C4-2B (cell line): ENCODE measurements at regions not wholly inside any gene's neighbourhood (a gene's known extent, or its start where the extent isn't known, plus 50 kb on each side); places are given as distances from the start of the nearest gene placed in this dataset.

Experiments
- H3K27ac ChIP-seq: fragments of 450-650 bp; 2 replicates; pipeline ENCODE4 v1.5.1; 2017
- ZFX ChIP-seq: fragments of 450-650 bp; IDR thresholded peaks from 2 replicates; pipeline ENCODE4 v1.6.1; 2017
- TF ChIP-seq, protein P1 (sequence below): fragments of 450-650 bp; conservative IDR thresholded peaks from 2 replicates; pipeline ENCODE4 v1.5.1; 2017; ENCODE audit warnings: mild to moderate bottlenecking

DNA sequence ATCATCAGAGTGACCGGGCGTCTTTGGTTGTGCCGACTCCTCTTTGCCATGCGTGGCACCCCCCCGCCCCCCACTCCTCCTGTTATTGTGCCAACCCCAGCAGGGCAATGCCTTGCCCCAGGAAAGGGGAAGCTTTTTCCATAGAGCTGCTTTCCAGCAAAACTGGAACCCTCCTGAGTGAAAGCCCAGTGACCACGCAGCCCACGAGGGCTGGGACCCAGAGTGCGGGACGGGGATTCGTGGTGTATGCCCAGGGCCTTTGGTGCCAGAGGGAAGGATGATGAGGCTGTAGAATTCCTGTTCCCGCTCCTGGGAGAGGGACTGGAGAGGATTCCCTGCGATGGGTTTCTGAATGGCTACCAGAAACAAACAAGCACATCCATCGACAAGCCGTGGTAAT is 116.8 kb upstream of the BACH2 start:
- no peak overlapping the region for H3K27ac ChIP-seq
- no peak for TF ChIP-seq ZFX
- TF ChIP-seq, protein P1, sequence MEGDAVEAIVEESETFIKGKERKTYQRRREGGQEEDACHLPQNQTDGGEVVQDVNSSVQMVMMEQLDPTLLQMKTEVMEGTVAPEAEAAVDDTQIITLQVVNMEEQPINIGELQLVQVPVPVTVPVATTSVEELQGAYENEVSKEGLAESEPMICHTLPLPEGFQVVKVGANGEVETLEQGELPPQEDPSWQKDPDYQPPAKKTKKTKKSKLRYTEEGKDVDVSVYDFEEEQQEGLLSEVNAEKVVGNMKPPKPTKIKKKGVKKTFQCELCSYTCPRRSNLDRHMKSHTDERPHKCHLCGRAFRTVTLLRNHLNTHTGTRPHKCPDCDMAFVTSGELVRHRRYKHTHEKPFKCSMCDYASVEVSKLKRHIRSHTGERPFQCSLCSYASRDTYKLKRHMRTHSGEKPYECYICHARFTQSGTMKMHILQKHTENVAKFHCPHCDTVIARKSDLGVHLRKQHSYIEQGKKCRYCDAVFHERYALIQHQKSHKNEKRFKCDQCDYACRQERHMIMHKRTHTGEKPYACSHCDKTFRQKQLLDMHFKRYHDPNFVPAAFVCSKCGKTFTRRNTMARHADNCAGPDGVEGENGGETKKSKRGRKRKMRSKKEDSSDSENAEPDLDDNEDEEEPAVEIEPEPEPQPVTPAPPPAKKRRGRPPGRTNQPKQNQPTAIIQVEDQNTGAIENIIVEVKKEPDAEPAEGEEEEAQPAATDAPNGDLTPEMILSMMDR, result no peak

DNA sequence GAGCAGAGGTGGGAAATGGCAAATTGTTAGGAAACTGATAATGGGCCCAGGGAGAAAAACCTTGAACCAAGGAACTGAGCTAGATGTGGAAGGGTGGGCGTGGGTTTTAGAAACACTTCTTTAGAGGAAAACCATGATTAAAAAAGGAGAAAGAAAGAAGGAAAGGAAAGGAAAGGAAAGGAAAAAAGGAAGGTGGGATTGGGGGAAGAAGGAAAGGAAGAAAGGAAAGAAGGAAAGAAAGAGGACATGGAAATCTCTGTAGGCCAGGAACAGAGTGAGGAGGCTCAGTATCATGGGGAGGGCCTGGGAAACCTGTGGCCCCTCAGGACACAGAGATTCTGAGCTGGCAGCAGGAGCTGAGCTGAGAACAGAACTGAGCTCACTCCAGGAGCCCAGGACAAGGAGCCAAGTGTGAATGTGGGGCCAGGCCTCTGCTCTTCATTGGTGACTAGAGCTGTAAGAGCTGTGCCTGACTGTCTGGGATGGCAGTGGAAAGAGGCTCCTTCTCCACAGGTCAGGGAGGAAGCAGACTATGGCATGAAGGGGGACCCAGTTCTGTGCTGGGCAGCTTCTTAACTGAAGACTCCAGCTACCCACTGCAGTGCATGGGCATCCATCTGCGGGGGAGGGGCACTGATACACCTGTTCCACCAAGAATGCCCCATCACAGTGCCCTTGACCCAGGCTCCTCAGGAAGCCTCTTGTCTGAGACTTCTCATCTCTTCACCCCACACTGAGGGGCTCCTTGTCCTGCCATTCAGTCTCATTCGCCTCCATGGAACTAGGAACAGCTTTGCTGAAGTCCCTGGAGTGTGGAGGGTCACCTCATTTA is 116.1 kb upstream of the BACH2 start:
- H3K27ac ChIP-seq, result no peak overlapping the region

DNA sequence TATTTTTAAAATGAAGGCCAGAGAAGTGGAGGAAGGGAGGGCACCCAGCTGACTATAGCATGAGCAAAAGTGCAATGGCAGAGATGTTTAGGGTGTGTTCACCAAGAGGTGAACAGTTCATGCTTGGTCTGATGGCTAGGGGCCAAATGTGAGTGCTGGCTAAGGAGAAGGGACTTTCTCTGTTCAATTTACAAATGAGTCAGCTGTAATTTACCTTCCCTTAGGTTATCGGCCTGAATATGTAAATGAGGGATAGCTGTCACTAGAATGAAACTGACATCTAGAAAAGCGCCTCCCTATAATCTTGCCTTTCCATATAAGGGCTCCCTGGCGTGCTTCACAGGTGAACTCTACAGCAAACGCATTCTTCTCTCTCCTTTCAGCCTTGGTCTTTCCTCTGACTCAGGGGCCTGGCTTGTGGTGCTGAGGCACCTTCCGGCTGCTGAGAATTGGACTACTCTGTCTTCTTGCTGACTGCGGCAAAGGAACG is 114.7 kb upstream of the BACH2 start:
- TF ChIP-seq ZFX, result no peak
- TF ChIP-seq, protein P1, result no peak
- H3K27ac ChIP-seq, result no peak overlapping the region

More for the DNA sequence above, 116.1 kb upstream of the BACH2 start:
- no peak for TF ChIP-seq ZFX
- TF ChIP-seq, protein P1, result no peak

DNA sequence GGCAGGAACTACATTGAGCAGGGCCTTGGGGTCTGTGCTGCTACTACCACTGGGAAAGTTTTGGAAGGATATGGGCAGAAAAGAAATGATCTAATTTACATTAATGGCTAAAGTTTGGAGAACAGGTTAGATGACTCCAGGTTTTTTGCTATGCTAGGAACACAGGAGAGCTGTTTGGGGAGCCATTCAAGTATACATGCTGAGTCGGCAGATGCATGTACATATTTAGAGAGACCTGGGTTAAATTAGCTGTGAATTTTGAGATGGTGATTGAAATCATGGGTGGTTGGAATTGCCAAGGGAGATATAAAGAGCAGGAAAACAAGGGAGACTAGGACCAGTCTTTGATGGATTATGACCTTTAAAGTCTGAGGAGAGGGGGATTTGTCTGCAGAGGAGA is 113.1 kb upstream of the BACH2 start:
- TF ChIP-seq, protein P1, result no peak
- TF ChIP-seq ZFX, result no peak
- no peak overlapping the region for H3K27ac ChIP-seq

DNA sequence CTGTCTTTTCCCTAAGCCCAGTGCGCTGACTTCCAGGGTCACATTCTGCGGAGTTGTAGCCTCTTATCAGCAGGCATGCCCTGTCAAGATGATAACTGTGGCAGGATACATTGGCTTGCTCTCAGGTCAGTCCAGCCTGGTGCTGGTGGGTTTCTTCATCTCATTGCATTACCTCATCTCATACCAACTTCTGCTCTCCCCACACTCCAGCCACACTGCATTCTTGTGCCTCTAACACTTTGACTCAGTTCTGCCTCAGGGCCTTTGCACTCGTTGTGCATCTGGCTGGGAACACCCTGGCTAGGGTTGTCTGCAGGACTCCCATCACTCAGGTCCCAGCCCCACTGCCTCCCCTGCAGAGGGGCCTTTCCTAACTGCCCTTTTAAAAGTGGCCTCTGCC is 110.3 kb upstream of the BACH2 start:
- TF ChIP-seq, protein P1, result no peak
- no peak for TF ChIP-seq ZFX
- H3K27ac ChIP-seq, result no peak overlapping the region

DNA sequence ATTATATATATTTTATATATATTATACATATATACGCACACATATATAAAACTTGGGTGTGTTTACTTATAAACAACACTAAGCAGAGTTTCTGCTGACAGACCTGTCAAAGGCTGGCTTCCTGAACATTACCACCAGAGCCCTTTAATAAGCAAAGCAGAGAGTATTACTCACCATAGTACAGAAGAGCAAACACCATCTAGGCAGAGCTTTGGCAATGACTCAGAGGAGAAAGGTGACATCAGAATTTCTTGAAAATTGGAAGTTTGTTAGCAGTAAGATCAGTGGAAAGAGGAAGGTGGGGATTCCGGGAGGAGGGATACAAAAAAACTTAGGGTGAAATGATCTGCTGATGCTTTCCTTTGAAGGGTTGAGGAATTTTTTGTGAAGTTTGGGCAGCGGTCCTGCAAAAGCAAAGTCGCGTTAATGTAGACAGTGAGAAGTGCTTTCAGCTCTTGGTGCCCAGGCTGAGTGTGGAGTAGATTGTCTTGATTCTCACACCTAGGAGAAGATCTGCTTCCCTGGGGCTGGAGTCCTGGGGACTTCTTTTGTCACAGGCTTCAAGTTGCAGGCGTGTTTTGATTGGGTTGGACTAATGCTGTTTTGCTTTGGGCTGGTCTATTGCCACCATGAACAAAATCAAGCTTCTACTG is 109.6 kb upstream of the BACH2 start:
- no peak overlapping the region for H3K27ac ChIP-seq
- no peak for TF ChIP-seq ZFX
- TF ChIP-seq, protein P1, result no peak
